HG02759 (cell line): ENCODE measurements at regions not wholly inside any gene's neighbourhood (a gene's known extent, or its start where the extent isn't known, plus 50 kb on each side); places are given as distances from the start of the nearest gene placed in this dataset.

Source experiments
- ATAC-seq: cut with Tn5 transposase; IDR thresholded peaks from one replicate; pipeline ENCODE4 v1.9.1; 2021; ENCODE audit warnings: mild to moderate bottlenecking, moderate library complexity; ENCODE audit not compliant: unreplicated experiment

GRCh38 chr15:53401503-53401902 is 358.0 kb downstream of the WDR72 start:
- no peak for ATAC-seq

GRCh38 chr15:53400986-53401385 is 358.5 kb downstream of the WDR72 start:
- no peak for ATAC-seq

GRCh38 chr15:53397041-53397616 is 362.3 kb downstream of the WDR72 start:
- no peak for ATAC-seq

- ATAC-seq = no peak
These were observed 363.6 kb downstream of the WDR72 start for GRCh38 chr15:53395871-53396270.

- ATAC-seq = no peak
These were observed 368.9 kb downstream of the WDR72 start for GRCh38 chr15:53390549-53390948.

GRCh38 chr15:53389271-53390037 is 370.0 kb downstream of the WDR72 start:
- no peak for ATAC-seq

GRCh38 chr15:53384417-53384816 is 375.0 kb downstream of the WDR72 start:
- no peak for ATAC-seq

GRCh38 chr15:53378096-53378800 is 381.2 kb downstream of the WDR72 start:
- no peak for ATAC-seq

- ATAC-seq = no peak
These were observed 391.7 kb downstream of the WDR72 start for GRCh38 chr15:53367740-53368139.

GRCh38 chr15:53360881-53361280 is 398.6 kb downstream of the WDR72 start:
- no peak for ATAC-seq

GRCh38 chr15:53359038-53359437 is 400.4 kb downstream of the WDR72 start:
- no peak for ATAC-seq

GRCh38 chr15:53354874-53355273 is 404.6 kb downstream of the WDR72 start:
- ATAC-seq = no peak

- no peak for ATAC-seq
These were observed 408.1 kb downstream of the WDR72 start for GRCh38 chr15:53351373-53351772.

GRCh38 chr15:53346583-53346982 is 412.9 kb downstream of the WDR72 start:
- no peak for ATAC-seq

- no peak for ATAC-seq
These were observed 427.9 kb downstream of the WDR72 start for GRCh38 chr15:53331328-53332190.

- no peak for ATAC-seq
These were observed 431.1 kb downstream of the WDR72 start for GRCh38 chr15:53328341-53328740.

- no peak for ATAC-seq
These were observed 435.4 kb downstream of the WDR72 start for GRCh38 chr15:53324061-53324460.

GRCh38 chr15:53323191-53323590 is 436.3 kb downstream of the WDR72 start:
- no peak for ATAC-seq

- ATAC-seq = no peak
These were observed 438.6 kb downstream of the WDR72 start for GRCh38 chr15:53320816-53321215.

- ATAC-seq = no peak
These were observed 446.8 kb downstream of the WDR72 start for GRCh38 chr15:53312707-53313106.

- ATAC-seq = no peak
These were observed 448.8 kb downstream of the WDR72 start for GRCh38 chr15:53310709-53311108.
